OCI-LY3 (cell line): ENCODE measurements at regions not wholly inside any gene's neighbourhood (a gene's known extent, or its start where the extent isn't known, plus 50 kb on each side); places are given as distances from the start of the nearest gene placed in this dataset.

Experiments used
- H2AFZ ChIP-seq: fragments of 200-600, 300-600 bp; shearing (Covaris generic); 2 replicates; pipeline ENCODE4 v1.6.0; 2014; ENCODE audit warnings: antibody characterized with exemption, low read depth, low read length
- H3K27ac ChIP-seq: fragments of 200-600, 300-600 bp; sonication (generic); 2 replicates; pipeline ENCODE4 v1.5.1; 2014; ENCODE audit warnings: mild to moderate bottlenecking, low read length, moderate library complexity, mixed read lengths
- H3K27me3 ChIP-seq: fragments of 200-600, 300-600 bp; sonication (generic); 2 replicates; pipeline ENCODE4 v1.6.1; 2014; ENCODE audit warnings: low read depth, low read length, mixed read lengths
- H3K36me3 ChIP-seq: fragments of 200-600, 300-600 bp; sonication (generic); replicated peaks from 2 replicates; pipeline ENCODE3; 2014; ENCODE audit warnings: low read depth, low read length, mixed read lengths
- H3K4me1 ChIP-seq: fragments of 300-600, 200-600 bp; sonication (generic); 2 replicates; pipeline ENCODE4 v1.6.1; 2014; ENCODE audit warnings: low read length, mixed read lengths
- H3K4me2 ChIP-seq: fragments of 200-600, 300-600 bp; sonication (generic); 2 replicates; pipeline ENCODE4 v1.6.1; 2014; ENCODE audit warnings: low read length, mixed read lengths
- H3K4me3 ChIP-seq: fragments of 300-600, 200-600 bp; sonication (generic); 2 replicates; pipeline ENCODE4 v1.5.1; 2014; ENCODE audit warnings: antibody characterized with exemption, mild to moderate bottlenecking, low read length, moderate library complexity
- H3K79me2 ChIP-seq: fragments of 300-600, 200-600 bp; shearing (Covaris generic); 2 replicates; pipeline ENCODE4 v1.6.1; 2014; ENCODE audit warnings: mild to moderate bottlenecking, low read length, mixed read lengths
- H3K9ac ChIP-seq: fragments of 300-600, 200-600 bp; shearing (Covaris generic); 2 replicates; pipeline ENCODE4 v1.6.0; 2014; ENCODE audit warnings: mild to moderate bottlenecking, low read length, moderate library complexity
- H3K9me3 ChIP-seq: fragments of 200-600, 300-600 bp; shearing (Covaris generic); 2 replicates; pipeline ENCODE4 v1.6.1; 2014; ENCODE audit warnings: low read length, mixed read lengths; ENCODE audit not compliant: insufficient read depth
- H4K20me1 ChIP-seq: fragments of 200-600, 300-600 bp; sonication (generic); 2 replicates; pipeline ENCODE4 v1.6.1; 2016; ENCODE audit warnings: low read length, mixed read lengths; ENCODE audit not compliant: insufficient read depth
- CTCF ChIP-seq: fragments of 200-600, 300-600 bp; sonication (generic); IDR thresholded peaks from 2 replicates; pipeline ENCODE4 v1.5.1; 2014; ENCODE audit warnings: antibody characterized with exemption, low read length, low read depth
- EZH2phosphoT487 ChIP-seq: fragments of 200-600 bp; shearing (Covaris generic); IDR thresholded peaks from 2 replicates; pipeline ENCODE4 v1.6.1; 2018; ENCODE audit warnings: antibody characterized with exemption, mixed run types, low read depth

- no peak overlapping the region for H3K9ac ChIP-seq
- H2AFZ ChIP-seq: no peak overlapping the region
- H3K27me3 ChIP-seq: 0 out of 2 replicates have a peak, but pooled peaks cover 14% of the 10 kb centered on the region
- peaks cover 5% of the 10 kb centered on the region for H3K4me1 ChIP-seq
- H3K4me3 ChIP-seq: no peak overlapping the region
- H3K4me2 ChIP-seq: no peak overlapping the region
- TF ChIP-seq EZH2phosphoT487: no peak
- peak; percentile 52 for TF ChIP-seq CTCF
- H3K9me3 ChIP-seq: no peaks in the 10 kb centered on the region
- no peaks in the 10 kb centered on the region for H4K20me1 ChIP-seq
- H3K79me2 ChIP-seq: no peaks in the 10 kb centered on the region
- no peak overlapping the region for H3K27ac ChIP-seq
- no peaks in the 10 kb centered on the region for H3K36me3 ChIP-seq
These were observed 169.0 kb upstream of the TSC22D2 start for GRCh38 chr3:150238995-150239619.

- Histone ChIP-seq H3K4me2 (no peak overlapping the region), H3K4me3 (no peak overlapping the region), H3K9me3 (no peaks in the 10 kb centered on the region), H2AFZ (no peak overlapping the region), H3K4me1 (peaks cover 5% of the 10 kb centered on the region), H3K27me3 (0 out of 2 replicates have a peak, but pooled peaks cover 7% of the 10 kb centered on the region), H4K20me1 (no peaks in the 10 kb centered on the region), H3K9ac (no peak overlapping the region), H3K79me2 (no peaks in the 10 kb centered on the region), H3K27ac (no peak overlapping the region), H3K36me3 (no peaks in the 10 kb centered on the region)
- TF ChIP-seq CTCF (no peak), EZH2phosphoT487 (no peak)
These were observed 169.9 kb upstream of the TSC22D2 start for GRCh38 chr3:150238048-150238802.

- Histone ChIP-seq H4K20me1 (no peaks in the 10 kb centered on the region), H3K36me3 (no peaks in the 10 kb centered on the region), H3K4me2 (no peak overlapping the region), H3K27ac (no peak overlapping the region), H3K27me3 (no peaks in the 10 kb centered on the region), H2AFZ (no peak overlapping the region), H3K9me3 (no peaks in the 10 kb centered on the region), H3K4me1 (peaks cover 5% of the 10 kb centered on the region), H3K9ac (no peak overlapping the region), H3K79me2 (no peaks in the 10 kb centered on the region), H3K4me3 (no peak overlapping the region)
- TF ChIP-seq EZH2phosphoT487 (no peak), CTCF (no peak)
These were observed 170.6 kb upstream of the TSC22D2 start for GRCh38 chr3:150237490-150237889.

GRCh38 chr3:150236316-150237082 lies 171.6 kb upstream of the TSC22D2 start:
- H3K9me3 ChIP-seq: no peaks in the 10 kb centered on the region
- no peaks in the 10 kb centered on the region for H4K20me1 ChIP-seq
- H3K4me1 ChIP-seq: peaks cover 5% of the 10 kb centered on the region
- H3K4me3 ChIP-seq: no peak overlapping the region
- H3K4me2 ChIP-seq: no peak overlapping the region
- no peak overlapping the region for H3K27ac ChIP-seq
- no peaks in the 10 kb centered on the region for H3K79me2 ChIP-seq
- H2AFZ ChIP-seq: no peak overlapping the region
- H3K36me3 ChIP-seq: no peaks in the 10 kb centered on the region
- TF ChIP-seq EZH2phosphoT487 (no peak), CTCF (no peak)
- no peak overlapping the region for H3K9ac ChIP-seq
- H3K27me3 ChIP-seq: no peaks in the 10 kb centered on the region
